GM12878 (cell line): ENCODE measurements at regions not wholly inside any gene's neighbourhood (a gene's known extent, or its start where the extent isn't known, plus 50 kb on each side); places are given as distances from the start of the nearest gene placed in this dataset.
A peak's percentile ranks its signal among the peaks of the same experiment; 100 is the strongest.

Source experiments
- ATAC-seq: fragments of 200-7000 bp; cut with Tn5 transposase; 3 replicates; pipeline ENCODE4 v1.9.1; 2020; ENCODE audit warnings: mild to moderate bottlenecking, moderate library complexity
- BruUV-seq: library from RNA; stranded (reverse); fragments of 400-500 nt; replicated peaks from 2 replicates; lab custom pipeline; 2021; lab: Mats Ljungman, UMichigan
- CTCF ChIA-PET: fragments of 300-600 bp; sonication (Branson Sonifier 250); formaldehyde crosslinking; extraction: SDS; loops from one replicate; lab custom pipeline; 2021; ENCODE audit warnings: inconsistent platforms; lab: Yijun Ruan, JAX
- POLR2A ChIA-PET: fragments of 350-600 bp; formaldehyde crosslinking; extraction: SDS; loops from one replicate; lab custom pipeline; 2021; ENCODE audit warnings: inconsistent platforms; lab: Charles Lee
- RAD21 ChIA-PET: fragments of 300-600 bp; sonication (Branson Sonifier 250); formaldehyde crosslinking; loops from one replicate; lab custom pipeline; 2023; ENCODE audit warnings: antibody characterized with exemption; ENCODE audit not compliant: unreplicated experiment; lab: Charles Lee
- SMC1A ChIA-PET: fragments of 300-600 bp; sonication (Branson Sonifier 250); formaldehyde crosslinking; loops from one replicate; lab custom pipeline; 2023; ENCODE audit not compliant: unreplicated experiment, uncharacterized antibody; lab: Charles Lee
- DNase-seq: peaks from one replicate; pipeline ENCODE4 v3.0.0-alpha.2; 2011; ENCODE audit warnings: low read depth, low spot score
- FAIRE-seq: peaks from 3 replicates; lab custom pipeline; 2011; peaks lifted over from hg19 to GRCh38; lab: Jason Lieb, UNC
- H2AFZ ChIP-seq: 2 replicates; pipeline ENCODE4 v1.6.0; 2011; ENCODE audit warnings: low read depth, low read length, control low read depth; ENCODE audit not compliant: control insufficient read depth
- H3K27ac ChIP-seq: 2 replicates; pipeline ENCODE4 v1.5.1; 2011; ENCODE audit warnings: control low read depth; ENCODE audit not compliant: control insufficient read depth, insufficient read depth
- H3K27me3 ChIP-seq, 2 experiments: replicated peaks in 1 of 2; 2 replicates each; pipeline versions ENCODE4 v1.6.0 to v1.6.1; 2011; ENCODE audit warnings: low read length in 1 of 2; ENCODE audit not compliant: control insufficient read depth in 2 of 2, insufficient read depth in 2 of 2
- H3K36me3 ChIP-seq, 2 experiments: 2 replicates each; pipeline ENCODE4 v1.5.1; 2011; ENCODE audit warnings: low read length in 1 of 2; ENCODE audit not compliant: control insufficient read depth in 2 of 2, insufficient read depth in 2 of 2
- H3K4me1 ChIP-seq: 2 replicates; pipeline ENCODE4 v1.6.1; 2011; ENCODE audit warnings: mild to moderate bottlenecking, low read length, moderate library complexity, mixed read lengths; ENCODE audit not compliant: control insufficient read depth, insufficient read depth
- H3K4me2 ChIP-seq: 2 replicates; pipeline ENCODE4 v1.6.0; 2011; ENCODE audit warnings: control low read depth; ENCODE audit not compliant: control insufficient read depth, insufficient read depth
- H3K4me3 ChIP-seq: fragments of 200-600 bp; sonication (generic); 2 replicates; pipeline ENCODE4 v1.5.1; 2016
- H3K79me2 ChIP-seq: 2 replicates; pipeline ENCODE4 v1.6.0; 2011; ENCODE audit warnings: low read length; ENCODE audit not compliant: control insufficient read depth, insufficient read depth
- H3K9ac ChIP-seq: 2 replicates; pipeline ENCODE4 v1.8.0; 2011; ENCODE audit warnings: low read length, control low read depth, mixed read lengths; ENCODE audit not compliant: control insufficient read depth, insufficient read depth
- H3K9me3 ChIP-seq: replicated peaks from 3 replicates; pipeline ENCODE4 v1.5.1; 2011; ENCODE audit warnings: mild to moderate bottlenecking, low read length; ENCODE audit not compliant: control insufficient read depth, insufficient read depth
- H4K20me1 ChIP-seq: 2 replicates; pipeline ENCODE4 v1.6.0; 2011; ENCODE audit not compliant: control insufficient read depth, insufficient read depth
- BCL11A ChIP-seq: IDR thresholded peaks from 2 replicates; pipeline ENCODE4 v1.6.1; 2011; ENCODE audit warnings: low read depth, low read length
- CHD4 ChIP-seq: fragments of 200-600 bp; sonication (generic); IDR thresholded peaks from 2 replicates; pipeline ENCODE4 v1.6.1; 2016; ENCODE audit warnings: mild to moderate bottlenecking
- EED ChIP-seq: sonication (generic); IDR thresholded peaks from 2 replicates; pipeline ENCODE4 v1.6.1; 2016; ENCODE audit warnings: antibody characterized with exemption, low read depth
- TAF1 ChIP-seq: IDR thresholded peaks from 2 replicates; pipeline ENCODE4 v1.6.1; 2011; ENCODE audit warnings: mild to moderate bottlenecking, low read depth, low read length, borderline replicate concordance
- USF2 ChIP-seq: IDR thresholded peaks from 2 replicates; pipeline ENCODE4 v1.6.1; 2011; ENCODE audit warnings: low read depth, low read length, improper control_type of control experiment, borderline replicate concordance
- ZNF207 ChIP-seq: fragments of 450-650 bp; IDR thresholded peaks from 2 replicates; pipeline ENCODE4 v1.6.1; 2014; ENCODE audit warnings: antibody characterized with exemption, mild to moderate bottlenecking, borderline replicate concordance
- ZNF384 ChIP-seq: IDR thresholded peaks from 2 replicates; pipeline ENCODE4 v1.6.1; 2012; ENCODE audit warnings: low read depth, mild to moderate bottlenecking, low read length, improper control_type of control experiment, borderline replicate concordance
- WGBS: methylation state at CpG from one replicate; pipeline ENCODE4 v1.1.6; 2016; ENCODE audit warnings: low lambda C conversion rate; ENCODE audit not compliant: insufficient replicate concordance, insufficient coverage; ENCODE audit errors: missing lambda C conversion rate; 5-methylcytosine and 5-hydroxymethylcytosine counted together
- in situ Hi-C: fragments of 300-500 bp; cut with MboI; formaldehyde crosslinking; loops from 9 replicates; pipeline ENCODE4 v1.14.3; 2018; ENCODE audit warnings: mixed read lengths
- intact Hi-C: fragments of 100-400 bp; cut with micrococcal nuclease; formaldehyde crosslinking; loops from one replicate; pipeline ENCODE4 v1.14.2; 2022; ENCODE audit not compliant: unreplicated experiment
- TF ChIP-seq, protein P1 (sequence below): IDR thresholded peaks from 2 replicates; pipeline ENCODE4 v1.6.1; 2012; ENCODE audit warnings: mild to moderate bottlenecking, low read depth, low read length
- TF ChIP-seq, protein P2 (sequence below): IDR thresholded peaks from 2 replicates; pipeline ENCODE4 v1.6.1; 2011; ENCODE audit warnings: borderline replicate concordance, low read depth, mild to moderate bottlenecking, moderate library complexity, low read length; ENCODE audit not compliant: insufficient read depth, poor library complexity, severe bottlenecking
- TF ChIP-seq, protein P3 (sequence below): fragments of 450-650 bp; IDR thresholded peaks from 2 replicates; pipeline ENCODE4 v1.6.1; 2016; ENCODE audit warnings: mild to moderate bottlenecking

GRCh38 chr4:123599920-123600810 lies 203.6 kb downstream of the SPRY1 start:
- no peak overlapping the region for H2AFZ ChIP-seq
- TF ChIP-seq ZNF207 (no peak), ZNF384 (no peak), TAF1 (no peak), EED (peak; percentile 32; the same call in 1 of the 2 replicates), CHD4 (no peak), BCL11A (peak; percentile 32; the same call in 1 of the 2 replicates), USF2 (no peak)
- TF ChIP-seq, protein P1, sequence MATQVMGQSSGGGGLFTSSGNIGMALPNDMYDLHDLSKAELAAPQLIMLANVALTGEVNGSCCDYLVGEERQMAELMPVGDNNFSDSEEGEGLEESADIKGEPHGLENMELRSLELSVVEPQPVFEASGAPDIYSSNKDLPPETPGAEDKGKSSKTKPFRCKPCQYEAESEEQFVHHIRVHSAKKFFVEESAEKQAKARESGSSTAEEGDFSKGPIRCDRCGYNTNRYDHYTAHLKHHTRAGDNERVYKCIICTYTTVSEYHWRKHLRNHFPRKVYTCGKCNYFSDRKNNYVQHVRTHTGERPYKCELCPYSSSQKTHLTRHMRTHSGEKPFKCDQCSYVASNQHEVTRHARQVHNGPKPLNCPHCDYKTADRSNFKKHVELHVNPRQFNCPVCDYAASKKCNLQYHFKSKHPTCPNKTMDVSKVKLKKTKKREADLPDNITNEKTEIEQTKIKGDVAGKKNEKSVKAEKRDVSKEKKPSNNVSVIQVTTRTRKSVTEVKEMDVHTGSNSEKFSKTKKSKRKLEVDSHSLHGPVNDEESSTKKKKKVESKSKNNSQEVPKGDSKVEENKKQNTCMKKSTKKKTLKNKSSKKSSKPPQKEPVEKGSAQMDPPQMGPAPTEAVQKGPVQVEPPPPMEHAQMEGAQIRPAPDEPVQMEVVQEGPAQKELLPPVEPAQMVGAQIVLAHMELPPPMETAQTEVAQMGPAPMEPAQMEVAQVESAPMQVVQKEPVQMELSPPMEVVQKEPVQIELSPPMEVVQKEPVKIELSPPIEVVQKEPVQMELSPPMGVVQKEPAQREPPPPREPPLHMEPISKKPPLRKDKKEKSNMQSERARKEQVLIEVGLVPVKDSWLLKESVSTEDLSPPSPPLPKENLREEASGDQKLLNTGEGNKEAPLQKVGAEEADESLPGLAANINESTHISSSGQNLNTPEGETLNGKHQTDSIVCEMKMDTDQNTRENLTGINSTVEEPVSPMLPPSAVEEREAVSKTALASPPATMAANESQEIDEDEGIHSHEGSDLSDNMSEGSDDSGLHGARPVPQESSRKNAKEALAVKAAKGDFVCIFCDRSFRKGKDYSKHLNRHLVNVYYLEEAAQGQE, result no peak
- TF ChIP-seq, protein P2, sequence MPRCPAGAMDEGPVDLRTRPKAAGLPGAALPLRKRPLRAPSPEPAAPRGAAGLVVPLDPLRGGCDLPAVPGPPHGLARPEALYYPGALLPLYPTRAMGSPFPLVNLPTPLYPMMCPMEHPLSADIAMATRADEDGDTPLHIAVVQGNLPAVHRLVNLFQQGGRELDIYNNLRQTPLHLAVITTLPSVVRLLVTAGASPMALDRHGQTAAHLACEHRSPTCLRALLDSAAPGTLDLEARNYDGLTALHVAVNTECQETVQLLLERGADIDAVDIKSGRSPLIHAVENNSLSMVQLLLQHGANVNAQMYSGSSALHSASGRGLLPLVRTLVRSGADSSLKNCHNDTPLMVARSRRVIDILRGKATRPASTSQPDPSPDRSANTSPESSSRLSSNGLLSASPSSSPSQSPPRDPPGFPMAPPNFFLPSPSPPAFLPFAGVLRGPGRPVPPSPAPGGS, result no peak
- TF ChIP-seq, protein P3, sequence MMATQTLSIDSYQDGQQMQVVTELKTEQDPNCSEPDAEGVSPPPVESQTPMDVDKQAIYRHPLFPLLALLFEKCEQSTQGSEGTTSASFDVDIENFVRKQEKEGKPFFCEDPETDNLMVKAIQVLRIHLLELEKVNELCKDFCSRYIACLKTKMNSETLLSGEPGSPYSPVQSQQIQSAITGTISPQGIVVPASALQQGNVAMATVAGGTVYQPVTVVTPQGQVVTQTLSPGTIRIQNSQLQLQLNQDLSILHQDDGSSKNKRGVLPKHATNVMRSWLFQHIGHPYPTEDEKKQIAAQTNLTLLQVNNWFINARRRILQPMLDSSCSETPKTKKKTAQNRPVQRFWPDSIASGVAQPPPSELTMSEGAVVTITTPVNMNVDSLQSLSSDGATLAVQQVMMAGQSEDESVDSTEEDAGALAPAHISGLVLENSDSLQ, result no peak

More at GRCh38 chr4:123599920-123600810, 203.6 kb downstream of the SPRY1 start:
- in situ Hi-C loops (no loop called here), intact Hi-C loops (no loop called here)
- H3K27me3 ChIP-seq, result no peaks in the 10 kb centered on the region
- H3K79me2 ChIP-seq, result no peaks in the 10 kb centered on the region
- no peaks in the 10 kb centered on the region for H4K20me1 ChIP-seq
- no peaks in the 10 kb centered on the region for H3K36me3 ChIP-seq
- BruUV-seq, result TSS peak; percentile 97
- ChIA-PET RAD21 (interaction anchor here (1.0 to 2.4 kb wide), 4 partner anchors 11 to 200 kb away, joined by 3 to 15 read pairs (median 4); no protein-coding TSS in a partner anchor), SMC1A (interaction anchor here (0.6 to 5.6 kb wide), 11 partner anchors 9 to 182 kb away, joined by 3 to 30 read pairs (median 3); no protein-coding TSS in a partner anchor), CTCF (interaction anchor here (1.2 kb wide), 1 partner anchor 49 kb away, joined by 3 read pairs; no protein-coding TSS in a partner anchor), POLR2A (no interaction called here)
- no peak overlapping the region for H3K4me3 ChIP-seq
- H3K4me2 ChIP-seq, result no peak overlapping the region
- ATAC-seq (peak; percentile 98), DNase-seq (peak; percentile 85), FAIRE-seq (peak; percentile 93)
- H3K27ac ChIP-seq, result no peak overlapping the region
- H3K4me1 ChIP-seq, result peaks cover 7% of the 10 kb centered on the region; the same call in 1 of the 2 replicates
- WGBS, result 25% methylated on average over 5 of the region's 5 CpGs
- H3K9ac ChIP-seq, result no peak overlapping the region
- H3K9me3 ChIP-seq, result no peaks in the 10 kb centered on the region; the same call in 2 of the 3 replicates
